ENCODE measurements at regions not wholly inside any gene's neighbourhood (a gene's known extent, or its start where the extent isn't known, plus 50 kb on each side); places are given as distances from the start of the nearest gene placed in this dataset.

DNA sequence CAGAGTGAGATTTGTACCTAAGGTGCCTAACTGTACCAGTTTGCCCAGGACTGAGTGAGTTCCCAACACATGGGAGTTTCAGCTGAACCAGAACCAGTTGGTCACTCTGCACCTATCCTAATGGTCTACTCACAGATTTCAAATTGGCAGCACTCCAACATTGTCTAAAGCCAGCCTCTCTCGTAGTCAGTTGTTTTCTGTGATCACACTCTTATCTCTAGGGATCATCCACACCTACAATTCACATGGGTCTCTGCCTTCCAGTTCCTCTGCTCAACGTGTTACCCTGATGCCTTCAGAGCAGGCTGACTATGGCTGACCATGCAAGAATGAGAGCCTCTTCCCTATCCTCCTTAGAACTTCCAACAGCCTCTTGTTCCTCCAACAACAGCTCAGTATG, 624.8 kb downstream of the NTRK3 start:
- ATAC-seq (ENCODE audit: low FRiP score): no peak

GRCh38 chr15:87631093-87631492, 625.4 kb downstream of the NTRK3 start:
- no peak for DNase-seq (ENCODE audit: low spot score)
- TF ChIP-seq, protein P1, sequence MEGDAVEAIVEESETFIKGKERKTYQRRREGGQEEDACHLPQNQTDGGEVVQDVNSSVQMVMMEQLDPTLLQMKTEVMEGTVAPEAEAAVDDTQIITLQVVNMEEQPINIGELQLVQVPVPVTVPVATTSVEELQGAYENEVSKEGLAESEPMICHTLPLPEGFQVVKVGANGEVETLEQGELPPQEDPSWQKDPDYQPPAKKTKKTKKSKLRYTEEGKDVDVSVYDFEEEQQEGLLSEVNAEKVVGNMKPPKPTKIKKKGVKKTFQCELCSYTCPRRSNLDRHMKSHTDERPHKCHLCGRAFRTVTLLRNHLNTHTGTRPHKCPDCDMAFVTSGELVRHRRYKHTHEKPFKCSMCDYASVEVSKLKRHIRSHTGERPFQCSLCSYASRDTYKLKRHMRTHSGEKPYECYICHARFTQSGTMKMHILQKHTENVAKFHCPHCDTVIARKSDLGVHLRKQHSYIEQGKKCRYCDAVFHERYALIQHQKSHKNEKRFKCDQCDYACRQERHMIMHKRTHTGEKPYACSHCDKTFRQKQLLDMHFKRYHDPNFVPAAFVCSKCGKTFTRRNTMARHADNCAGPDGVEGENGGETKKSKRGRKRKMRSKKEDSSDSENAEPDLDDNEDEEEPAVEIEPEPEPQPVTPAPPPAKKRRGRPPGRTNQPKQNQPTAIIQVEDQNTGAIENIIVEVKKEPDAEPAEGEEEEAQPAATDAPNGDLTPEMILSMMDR (IDR thresholded peaks at IDR 0.05): no peak
- ATAC-seq (ENCODE audit: low FRiP score): no peak

More for the DNA sequence above, 624.8 kb downstream of the NTRK3 start:
- TF ChIP-seq, protein P1 (IDR thresholded peaks at IDR 0.05): no peak
- DNase-seq (ENCODE audit: low spot score): no peak

DNA sequence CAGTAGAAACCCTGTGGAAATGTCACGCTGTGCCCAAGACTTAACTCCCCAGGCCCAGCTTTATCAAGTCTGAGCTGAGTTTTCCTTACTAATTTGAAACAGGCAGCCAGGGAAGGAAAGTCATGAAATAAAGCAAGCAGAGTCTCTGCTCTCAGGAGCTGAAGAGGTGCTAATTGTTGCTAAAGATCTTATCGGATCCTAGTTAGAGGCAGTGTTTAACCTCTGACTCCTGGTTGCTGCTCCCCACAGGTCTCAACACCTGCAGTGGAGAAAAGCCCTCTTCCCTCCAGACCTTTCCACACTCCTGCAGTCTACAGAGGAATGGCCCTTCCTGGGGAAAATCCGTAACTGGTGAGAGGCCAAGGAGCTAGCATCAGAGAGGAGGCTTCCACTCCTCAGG, 628.2 kb downstream of the NTRK3 start:
- ATAC-seq (ENCODE audit: low FRiP score) (no peak), DNase-seq (ENCODE audit: low spot score) (no peak)
- TF ChIP-seq, protein P1 (IDR thresholded peaks at IDR 0.05): no peak

GRCh38 chr15:87626860-87627259, 629.7 kb downstream of the NTRK3 start:
- no peak for ATAC-seq (ENCODE audit: low FRiP score)

DNA sequence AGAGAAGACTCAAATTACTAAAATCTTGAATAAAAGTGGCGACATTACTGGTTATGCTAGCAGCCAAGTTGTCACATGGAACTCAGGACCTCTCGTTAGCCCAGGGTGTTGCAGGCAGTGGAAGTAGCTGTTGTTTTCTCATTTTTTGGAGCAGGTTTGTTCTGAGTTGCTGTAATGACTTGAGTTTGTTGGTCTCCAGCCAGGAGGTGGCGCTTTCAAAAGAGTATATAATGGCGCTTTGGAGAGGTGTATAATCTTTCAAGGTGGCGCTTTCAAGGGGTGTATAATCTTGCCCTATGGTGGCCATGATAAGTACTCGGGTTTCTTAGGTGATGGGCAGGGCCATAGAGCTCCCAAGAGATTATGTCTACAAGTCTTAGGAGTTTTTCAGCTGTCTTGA, 632.7 kb downstream of the NTRK3 start:
- DNase-seq (ENCODE audit: low spot score) (no peak), ATAC-seq (ENCODE audit: low FRiP score) (no peak)
- TF ChIP-seq, protein P1 (IDR thresholded peaks at IDR 0.05): no peak

More at GRCh38 chr15:87626860-87627259, 629.7 kb downstream of the NTRK3 start:
- DNase-seq (ENCODE audit: low spot score): no peak
- TF ChIP-seq, protein P1 (IDR thresholded peaks at IDR 0.05): no peak

GRCh38 chr15:87620393-87620792, 636.1 kb downstream of the NTRK3 start:
- TF ChIP-seq, protein P1 (IDR thresholded peaks at IDR 0.05): no peak
- DNase-seq (ENCODE audit: low spot score) (no peak), ATAC-seq (ENCODE audit: low FRiP score) (no peak)

- TF ChIP-seq, protein P1 (IDR thresholded peaks at IDR 0.05): no peak
- DNase-seq (ENCODE audit: low spot score) (no peak), ATAC-seq (ENCODE audit: low FRiP score) (peak; percentile 54)
Measured at GRCh38 chr15:87619161-87619960, 637.2 kb downstream of the NTRK3 start.

Data from omental fat pad (tissue), 3 donors.